Pancreas (tissue), 10 donors: ENCODE measurements at regions not wholly inside any gene's neighbourhood (a gene's known extent, or its start where the extent isn't known, plus 50 kb on each side); places are given as distances from the start of the nearest gene placed in this dataset.
A peak's percentile ranks its signal among the peaks of the same experiment; 100 is the strongest.

Source experiments
- ATAC-seq, 4 donors: fragments of 200-7000 bp; cut with Tn5 transposase; one replicate each; pipeline versions ENCODE4 v1.8.0 to v1.9.1; 2020; ENCODE audit warnings: mild to moderate bottlenecking in 4 of 4, moderate library complexity in 4 of 4
- DNase-seq, 6 donors: peaks; one replicate each; pipeline ENCODE4 v3.0.0-alpha.2; 2020
- FAIRE-seq: peaks from 2 replicates; lab custom pipeline; 2012; peaks lifted over from hg19 to GRCh38; lab: Jason Lieb, UNC
- H3K27ac ChIP-seq, 4 donors: fragments of 200-600 bp; sonication (generic); 1 replicate in 3 of 4; 2 replicates in 1 of 4; pipeline versions ENCODE4 v1.5.0 to v1.8.0; 2020
- H3K27me3 ChIP-seq, 4 donors: fragments of 200-600 bp; one replicate each; pipeline ENCODE4 v1.8.0; 2021
- H3K36me3 ChIP-seq, 3 donors: fragments of 200-600 bp; sonication (generic) in 1 of 3; one replicate each; pipeline versions ENCODE4 v1.5.0 to v1.8.0; 2020 to 2021
- H3K4me1 ChIP-seq, 3 donors: fragments of 200-600 bp; one replicate each; pipeline ENCODE4 v1.8.0; 2021
- H3K4me3 ChIP-seq, 4 donors: fragments of 200-600 bp; sonication (generic) in 2 of 4; one replicate each; pipeline versions ENCODE4 v1.5.0 to v1.8.0; 2020 to 2021
- H3K9me3 ChIP-seq, 4 donors: fragments of 200-600 bp; one replicate each; pipeline ENCODE4 v1.8.0; 2021
- CTCF ChIP-seq, 4 donors: fragments of 200-600 bp; sonication (generic) in 3 of 4; IDR thresholded peaks; one replicate each; pipeline versions ENCODE4 v1.5.0 to v1.8.0; 2021; ENCODE audit warnings: antibody characterized with exemption in 4 of 4
- WGBS, 2 donors: extraction: QIAGEN DNeasy Blood & Tissue Kit; methylation state at CpG; one replicate each; pipeline ENCODE4 v1.1.7; 2013; 5-methylcytosine and 5-hydroxymethylcytosine counted together
- intact Hi-C, 3 donors: fragments of 100-400 bp; cut with DNase I; formaldehyde crosslinking; loops; one replicate each; pipeline versions ENCODE4 v1.11.1 to v1.14.2; 2022
- donor health status: healthy with polysubstance abuse.
- donor health status: DM: no; HTN: no; CAD: no; lungs with moderate emphysema.
- donor health status: DM: no; HTN: no; CAD: no.
- donor health status: control.
- donor health status: control.
- donor health status: Bipolar disorder and iron deficiency.
- donor health status: DM: yes; HTN: yes; CAD: no.
- donor health status: DM: no; HTN: no; CAD: no.
- donor health status: DM: no; HTN: no; CAD: no.
- donor health status: DM: yes; HTN: yes; CAD: no.

DNA sequence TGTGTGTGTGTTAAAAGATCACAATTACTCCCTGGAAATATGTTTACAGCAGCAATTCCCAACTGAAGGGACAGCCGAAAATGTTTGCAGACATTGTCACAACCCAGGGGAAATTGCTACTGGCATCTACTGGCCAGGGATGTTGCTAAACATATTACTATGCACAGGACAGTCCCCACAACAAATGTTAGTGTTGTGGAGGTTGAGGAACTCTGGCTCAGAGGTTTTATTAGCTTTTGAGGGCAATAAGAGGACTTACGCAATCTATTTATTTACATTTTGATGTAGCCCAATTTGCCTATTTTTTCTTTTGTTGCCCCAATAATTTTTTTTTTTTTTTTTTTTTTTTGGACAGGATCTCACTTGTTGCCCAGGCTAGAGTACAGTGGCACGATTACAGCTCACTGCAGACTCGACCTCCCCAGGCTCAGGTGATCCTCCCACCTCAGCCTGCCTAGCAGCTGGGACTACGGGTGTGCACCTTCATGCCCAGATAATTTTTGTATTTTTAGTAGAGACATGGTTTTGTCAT is 154.1 kb downstream of the RPS12 start:
- TF ChIP-seq CTCF (IDR thresholded peaks at IDR 0.05), result no peak
- FAIRE-seq, result no peak

GRCh38 chr6:132969196-132969595 is 154.8 kb downstream of the RPS12 start:
- TF ChIP-seq CTCF (IDR thresholded peaks at IDR 0.05), result no peak
- ATAC-seq, result peak in 1 of 4 donors; percentile 27
- Histone ChIP-seq H3K27me3 (no peaks in the 10 kb centered on the region), H3K27ac (no peak overlapping the region), H3K4me3 (no peak overlapping the region), H3K4me1 (peaks cover 0 to 5% (median 0%) of the 10 kb centered on the region in 3 donors), H3K36me3 (no peaks in the 10 kb centered on the region), H3K9me3 (no peaks in the 10 kb centered on the region)
- intact Hi-C loops, result no loop called here
- no peak for FAIRE-seq
- WGBS, 2 donors, result 13 to 14% methylated on average over 1 of the region's 1 CpG
- DNase-seq, result no peak

More for the DNA sequence above, 154.1 kb downstream of the RPS12 start:
- ATAC-seq (no peak), DNase-seq (no peak)
- H3K36me3 ChIP-seq, result no peaks in the 10 kb centered on the region
- H3K4me3 ChIP-seq, result no peak overlapping the region
- no peaks in the 10 kb centered on the region for H3K9me3 ChIP-seq
- no peaks in the 10 kb centered on the region for H3K27me3 ChIP-seq
- H3K4me1 ChIP-seq, result peaks cover 0 to 11% (median 0%) of the 10 kb centered on the region in 3 donors
- no peak overlapping the region for H3K27ac ChIP-seq
- 62 to 76% methylated on average over 5 of the region's 5 CpGs for WGBS, 2 donors
- intact Hi-C loops, result no loop called here

DNA sequence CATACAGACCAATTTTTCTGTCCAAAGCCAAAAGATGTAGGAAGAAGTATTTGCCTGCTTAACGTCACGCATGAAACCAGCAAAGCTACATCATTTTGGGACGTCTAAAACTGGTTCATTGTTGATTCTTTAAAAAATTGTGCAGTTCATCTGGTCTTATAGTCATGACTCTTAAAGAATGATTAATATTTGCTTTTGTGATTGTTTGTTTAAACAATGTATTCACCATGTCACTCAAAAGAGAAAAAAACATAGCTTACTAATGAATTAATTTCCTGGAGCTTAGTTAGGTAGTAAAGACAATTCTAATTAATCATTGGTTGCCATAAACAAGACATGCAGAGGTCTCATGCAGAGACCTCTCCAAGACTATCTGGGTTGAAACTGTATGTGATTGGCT is 157.3 kb downstream of the RPS12 start:
- Histone ChIP-seq H3K4me1 (no peaks in the 10 kb centered on the region), H3K27ac (no peak overlapping the region), H3K36me3 (no peaks in the 10 kb centered on the region), H3K4me3 (no peak overlapping the region), H3K27me3 (no peaks in the 10 kb centered on the region), H3K9me3 (no peaks in the 10 kb centered on the region)
- intact Hi-C loops, result no loop called here
- 48 to 56% methylated on average over 3 of the region's 3 CpGs for WGBS, 2 donors
- ATAC-seq (no peak), DNase-seq (no peak), FAIRE-seq (no peak)
- TF ChIP-seq CTCF (IDR thresholded peaks at IDR 0.05), result no peak

DNA sequence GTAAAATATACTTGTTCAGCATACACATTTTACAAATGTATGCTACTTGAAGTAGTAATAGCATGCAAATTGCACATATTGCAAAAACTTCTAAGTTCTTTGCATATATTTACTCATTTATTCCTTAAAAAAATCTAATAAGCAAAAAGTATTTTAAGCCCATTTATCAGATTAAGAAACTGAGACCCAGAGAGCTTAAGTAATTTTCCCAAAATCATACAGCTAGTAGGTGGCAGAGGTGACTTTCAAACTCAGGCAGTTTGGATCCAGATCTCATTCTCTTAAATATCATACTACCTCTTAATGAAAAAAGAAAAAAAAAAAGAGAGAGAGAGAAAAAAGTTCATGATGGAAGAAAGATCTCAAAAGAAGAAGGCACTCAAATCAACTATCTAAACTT is 157.9 kb downstream of the RPS12 start:
- Histone ChIP-seq H3K9me3 (no peaks in the 10 kb centered on the region), H3K4me3 (no peak overlapping the region), H3K27me3 (no peaks in the 10 kb centered on the region), H3K27ac (no peak overlapping the region), H3K4me1 (no peaks in the 10 kb centered on the region), H3K36me3 (no peaks in the 10 kb centered on the region)
- ATAC-seq (no peak), DNase-seq (no peak), FAIRE-seq (no peak)
- intact Hi-C loops, result no loop called here
- no peak for TF ChIP-seq CTCF (IDR thresholded peaks at IDR 0.05)

DNA sequence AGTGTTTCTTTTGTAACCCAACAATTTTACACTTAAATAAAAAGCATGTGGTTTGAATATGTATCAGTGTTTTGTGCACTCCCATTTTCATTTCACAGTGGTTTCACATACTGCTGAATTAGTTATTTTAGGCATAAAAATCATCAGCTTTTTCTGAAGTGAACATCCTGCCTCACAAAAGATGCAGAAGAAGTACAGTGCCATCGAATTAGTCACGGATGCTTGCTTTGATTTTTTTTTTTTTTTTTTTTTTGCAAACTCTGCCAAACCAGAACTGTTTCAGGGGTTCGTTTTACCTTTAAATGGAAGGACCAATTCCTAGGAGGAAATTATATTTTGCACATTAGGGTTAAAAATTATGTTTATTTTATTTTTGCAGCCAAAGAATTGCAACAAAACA is 158.6 kb downstream of the RPS12 start:
- no peaks in the 10 kb centered on the region for H3K27me3 ChIP-seq
- ATAC-seq, result no peak
- H3K9me3 ChIP-seq, result no peaks in the 10 kb centered on the region
- no peak for DNase-seq
- FAIRE-seq, result no peak
- intact Hi-C loops, result no loop called here
- no peak overlapping the region for H3K27ac ChIP-seq
- 50 to 71% methylated on average over 3 of the region's 3 CpGs for WGBS, 2 donors
- TF ChIP-seq CTCF (IDR thresholded peaks at IDR 0.05), result no peak
- H3K4me3 ChIP-seq, result no peak overlapping the region
- H3K36me3 ChIP-seq, result no peaks in the 10 kb centered on the region
- H3K4me1 ChIP-seq, result no peaks in the 10 kb centered on the region
